Eye (tissue), 1 donor: ENCODE measurements at regions not wholly inside any gene's neighbourhood (a gene's known extent, or its start where the extent isn't known, plus 50 kb on each side); places are given as distances from the start of the nearest gene placed in this dataset.
"Not testable (repeated sequence)": the region's sequence is repeated elsewhere in the genome, so short reads cannot be mapped to it uniquely, and the experiment has no call there.

Source experiments
- DNase-seq: peaks from one replicate; pipeline ENCODE4 v3.0.0-alpha.2; 2015

- DNase-seq: peak; percentile 32
Measured at GRCh38 chr16:79845033-79845733, 244.6 kb upstream of the MAF start.

- DNase-seq: no peak
Measured at GRCh38 chr16:79844603-79845002, 244.1 kb upstream of the MAF start.

- no peak for DNase-seq
Measured at GRCh38 chr16:79843631-79844043, 243.1 kb upstream of the MAF start.

GRCh38 chr16:79843145-79843544 is 242.6 kb upstream of the MAF start:
- no peak for DNase-seq

GRCh38 chr16:79842197-79842596 is 241.7 kb upstream of the MAF start:
- no peak for DNase-seq

- DNase-seq: peak; percentile 58
Measured at GRCh38 chr16:79839466-79840341, 239.2 kb upstream of the MAF start.

GRCh38 chr16:79838496-79839259 is 238.1 kb upstream of the MAF start:
- peak; percentile 66 for DNase-seq

GRCh38 chr16:79836144-79836543 is 235.6 kb upstream of the MAF start:
- peak; percentile 9 for DNase-seq

GRCh38 chr16:79835194-79835593 is 234.7 kb upstream of the MAF start:
- DNase-seq: no peak

GRCh38 chr16:79834720-79835119 is 234.2 kb upstream of the MAF start:
- DNase-seq: no peak

GRCh38 chr16:79834003-79834402 is 233.5 kb upstream of the MAF start:
- not testable (repeated sequence) for DNase-seq

GRCh38 chr16:79833559-79833958 is 233.0 kb upstream of the MAF start:
- DNase-seq: no peak

- DNase-seq: no peak
Measured at GRCh38 chr16:79826732-79827475, 226.4 kb upstream of the MAF start.

- DNase-seq: no peak
Measured at GRCh38 chr16:79825002-79825401, 224.5 kb upstream of the MAF start.

- peak; percentile 45 for DNase-seq
Measured at GRCh38 chr16:79823639-79824038, 223.1 kb upstream of the MAF start.

- DNase-seq: no peak
Measured at GRCh38 chr16:79821911-79822310, 221.4 kb upstream of the MAF start.

- no peak for DNase-seq
Measured at GRCh38 chr16:79816081-79816497, 215.6 kb upstream of the MAF start.

- no peak for DNase-seq
Measured at GRCh38 chr16:79815049-79815448, 214.5 kb upstream of the MAF start.

- no peak for DNase-seq
Measured at GRCh38 chr16:79814124-79814523, 213.6 kb upstream of the MAF start.

- DNase-seq: no peak
Measured at GRCh38 chr16:79811541-79811940, 211.0 kb upstream of the MAF start.

GRCh38 chr16:79810449-79811189 is 210.1 kb upstream of the MAF start:
- no peak for DNase-seq

- no peak for DNase-seq
Measured at GRCh38 chr16:79809376-79809775, 208.8 kb upstream of the MAF start.
